Liver (tissue), 3 donors: ENCODE measurements at regions not wholly inside any gene's neighbourhood (a gene's known extent, or its start where the extent isn't known, plus 50 kb on each side); places are given as distances from the start of the nearest gene placed in this dataset.

Source experiments
- JUND ChIP-seq, 2 donors: IDR thresholded peaks; 2 replicates each; pipeline ENCODE4 v1.6.1; 2016; ENCODE audit warnings: antibody characterized with exemption in 2 of 2
- RAD21 ChIP-seq, 2 donors: IDR thresholded peaks; 2 replicates each; pipeline ENCODE4 v1.6.1; 2016; ENCODE audit warnings: antibody characterized with exemption in 2 of 2, mild to moderate bottlenecking in 2 of 2
- TF ChIP-seq, protein P1 (sequence below): fragments of 150-350 bp; IDR thresholded peaks from 2 replicates; pipeline ENCODE4 v1.5.1; 2017; ENCODE audit warnings: improper control_type of control experiment, low read depth, low read length; ENCODE audit not compliant: missing input control
- TF ChIP-seq, protein P2 (sequence below): IDR thresholded peaks from 2 replicates; pipeline ENCODE4 v1.6.1; 2016; ENCODE audit warnings: antibody characterized with exemption
- TF ChIP-seq, protein P3 (sequence below): IDR thresholded peaks from 2 replicates; pipeline ENCODE4 v1.6.1; 2016; ENCODE audit warnings: antibody characterized with exemption
- donor health status: healthy.
- donor health status: healthy.

DNA sequence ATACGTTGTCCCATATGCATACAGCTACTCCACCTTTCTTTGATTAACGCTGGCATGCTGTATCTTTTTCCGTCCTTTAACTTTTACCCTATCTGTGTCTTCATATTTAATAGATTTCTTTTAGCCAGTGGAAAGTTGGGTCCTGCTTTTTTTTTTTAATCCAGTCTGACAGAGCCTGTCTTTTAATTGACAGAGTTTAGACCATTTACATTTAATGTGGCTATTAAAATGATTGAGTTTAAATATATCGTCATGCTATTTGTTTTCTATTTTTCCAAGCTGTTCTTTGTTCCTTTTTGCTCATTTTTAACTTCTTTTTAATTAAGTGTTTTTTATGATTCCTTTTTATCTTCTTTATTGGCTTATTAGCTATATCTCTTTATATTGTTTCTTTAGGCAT, 217.6 kb upstream of the NEBL start:
- TF ChIP-seq, protein P1, sequence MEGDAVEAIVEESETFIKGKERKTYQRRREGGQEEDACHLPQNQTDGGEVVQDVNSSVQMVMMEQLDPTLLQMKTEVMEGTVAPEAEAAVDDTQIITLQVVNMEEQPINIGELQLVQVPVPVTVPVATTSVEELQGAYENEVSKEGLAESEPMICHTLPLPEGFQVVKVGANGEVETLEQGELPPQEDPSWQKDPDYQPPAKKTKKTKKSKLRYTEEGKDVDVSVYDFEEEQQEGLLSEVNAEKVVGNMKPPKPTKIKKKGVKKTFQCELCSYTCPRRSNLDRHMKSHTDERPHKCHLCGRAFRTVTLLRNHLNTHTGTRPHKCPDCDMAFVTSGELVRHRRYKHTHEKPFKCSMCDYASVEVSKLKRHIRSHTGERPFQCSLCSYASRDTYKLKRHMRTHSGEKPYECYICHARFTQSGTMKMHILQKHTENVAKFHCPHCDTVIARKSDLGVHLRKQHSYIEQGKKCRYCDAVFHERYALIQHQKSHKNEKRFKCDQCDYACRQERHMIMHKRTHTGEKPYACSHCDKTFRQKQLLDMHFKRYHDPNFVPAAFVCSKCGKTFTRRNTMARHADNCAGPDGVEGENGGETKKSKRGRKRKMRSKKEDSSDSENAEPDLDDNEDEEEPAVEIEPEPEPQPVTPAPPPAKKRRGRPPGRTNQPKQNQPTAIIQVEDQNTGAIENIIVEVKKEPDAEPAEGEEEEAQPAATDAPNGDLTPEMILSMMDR = no peak
- TF ChIP-seq RAD21 (IDR thresholded peaks at IDR 0.05) (no peak), JUND (IDR thresholded peaks at IDR 0.05) (no peak)
- TF ChIP-seq, protein P2, sequence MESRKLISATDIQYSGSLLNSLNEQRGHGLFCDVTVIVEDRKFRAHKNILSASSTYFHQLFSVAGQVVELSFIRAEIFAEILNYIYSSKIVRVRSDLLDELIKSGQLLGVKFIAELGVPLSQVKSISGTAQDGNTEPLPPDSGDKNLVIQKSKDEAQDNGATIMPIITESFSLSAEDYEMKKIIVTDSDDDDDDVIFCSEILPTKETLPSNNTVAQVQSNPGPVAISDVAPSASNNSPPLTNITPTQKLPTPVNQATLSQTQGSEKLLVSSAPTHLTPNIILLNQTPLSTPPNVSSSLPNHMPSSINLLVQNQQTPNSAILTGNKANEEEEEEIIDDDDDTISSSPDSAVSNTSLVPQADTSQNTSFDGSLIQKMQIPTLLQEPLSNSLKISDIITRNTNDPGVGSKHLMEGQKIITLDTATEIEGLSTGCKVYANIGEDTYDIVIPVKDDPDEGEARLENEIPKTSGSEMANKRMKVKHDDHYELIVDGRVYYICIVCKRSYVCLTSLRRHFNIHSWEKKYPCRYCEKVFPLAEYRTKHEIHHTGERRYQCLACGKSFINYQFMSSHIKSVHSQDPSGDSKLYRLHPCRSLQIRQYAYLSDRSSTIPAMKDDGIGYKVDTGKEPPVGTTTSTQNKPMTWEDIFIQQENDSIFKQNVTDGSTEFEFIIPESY = no peak
- TF ChIP-seq, protein P3, sequence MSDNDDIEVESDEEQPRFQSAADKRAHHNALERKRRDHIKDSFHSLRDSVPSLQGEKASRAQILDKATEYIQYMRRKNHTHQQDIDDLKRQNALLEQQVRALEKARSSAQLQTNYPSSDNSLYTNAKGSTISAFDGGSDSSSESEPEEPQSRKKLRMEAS = no peak
